HCT116 (cell line): ENCODE measurements at regions not wholly inside any gene's neighbourhood (a gene's known extent, or its start where the extent isn't known, plus 50 kb on each side); places are given as distances from the start of the nearest gene placed in this dataset.

Experiments used
- ATAC-seq: fragments of 200-7000 bp; cut with Tn5 transposase; 2 replicates; pipeline ENCODE4 v1.9.1; 2020; ENCODE audit warnings: mild to moderate bottlenecking, moderate library complexity
- BruUV-seq: library from RNA; stranded (reverse); fragments of 400-500 nt; replicated peaks from 2 replicates; lab custom pipeline; 2021; lab: Mats Ljungman, UMichigan
- CTCF ChIA-PET: fragments of 300-600 bp; sonication (Branson Sonifier 250); formaldehyde crosslinking; loops from one replicate; lab custom pipeline; 2021; ENCODE audit warnings: antibody characterized with exemption; lab: Charles Lee
- POLR2A ChIA-PET: fragments of 300-600, 350-600 bp; sonication (Branson Sonifier 250); formaldehyde crosslinking; loops from one replicate; lab custom pipeline; 2021; ENCODE audit warnings: antibody characterized with exemption; lab: Charles Lee
- RAD21 ChIA-PET, 2 experiments: fragments of 300-600 bp; sonication (Branson Sonifier 250); formaldehyde crosslinking; loops; one replicate each; lab custom pipeline; 2023; ENCODE audit warnings: low total read pairs in 2 of 2; ENCODE audit not compliant: uncharacterized antibody in 2 of 2, unreplicated experiment in 2 of 2, low non-redundant PET in 1 of 2; lab: Charles Lee
- DNase-seq: peaks from one replicate; pipeline ENCODE4 v3.0.0-alpha.2; 2010; ENCODE audit warnings: low read depth, low spot score
- H2AFZ ChIP-seq: fragments of 200-600 bp; shearing (Covaris generic), sonication (generic); 2 replicates; pipeline ENCODE4 v1.6.1; 2017; ENCODE audit warnings: low read depth, mixed run types, mixed read lengths, antibody characterized with exemption, low read length; ENCODE audit not compliant: poor library complexity, severe bottlenecking
- H3K27ac ChIP-seq: 2 replicates; pipeline ENCODE4 v1.5.1; 2012; ENCODE audit warnings: low read depth, low read length
- H3K27me3 ChIP-seq: fragments of 200-600 bp; sonication (generic); 2 replicates; pipeline ENCODE4 v1.6.1; 2016; ENCODE audit warnings: mixed run types, low read length, mixed read lengths; ENCODE audit not compliant: insufficient read depth
- H3K36me3 ChIP-seq, 2 experiments: fragments of 200-500 bp in 1 of 2; fragments of 200-600 bp in 1 of 2; sonication (Bioruptor generic) in 1 of 2; sonication (generic) in 1 of 2; 2 replicates each; pipeline versions ENCODE4 v1.5.1 to v1.6.1; 2014 to 2016; ENCODE audit warnings: low read length in 2 of 2, inconsistent platforms in 1 of 2, mixed read lengths in 1 of 2, mixed run types in 1 of 2; ENCODE audit not compliant: insufficient read depth in 2 of 2, control insufficient read depth in 1 of 2
- H3K4me1 ChIP-seq, 2 experiments: fragments of 200-600 bp in 1 of 2; sonication (generic) in 1 of 2; 2 replicates each; pipeline versions ENCODE4 v1.5.1 to v1.6.1; 2012 to 2017; ENCODE audit warnings: low read length in 2 of 2, inconsistent platforms in 1 of 2, mild to moderate bottlenecking in 1 of 2, mixed read lengths in 1 of 2, mixed run types in 1 of 2, moderate library complexity in 1 of 2; ENCODE audit not compliant: insufficient read depth in 2 of 2, control insufficient read depth in 1 of 2
- H3K4me2 ChIP-seq: fragments of 200-600 bp; sonication (generic); 2 replicates; pipeline ENCODE4 v1.6.1; 2017; ENCODE audit warnings: mixed run types, low read length, mixed read lengths
- H3K4me3 ChIP-seq, 2 experiments: fragments of 200-600 bp in 1 of 2; sonication (generic) in 1 of 2; replicated peaks in 1 of 2; 2 replicates each; pipeline ENCODE4 v1.5.1; 2011 to 2016; ENCODE audit warnings: low read length in 2 of 2, control low read depth in 1 of 2, low read depth in 1 of 2, mild to moderate bottlenecking in 1 of 2, mixed read lengths in 1 of 2, mixed run types in 1 of 2
- H3K79me2 ChIP-seq: fragments of 200-600 bp; sonication (generic); 2 replicates; pipeline ENCODE4 v1.6.1; 2017; ENCODE audit warnings: mild to moderate bottlenecking, mixed run types, low read length, moderate library complexity, mixed read lengths; ENCODE audit not compliant: insufficient read depth
- H3K9ac ChIP-seq: fragments of 200-600 bp; sonication (generic); 2 replicates; pipeline ENCODE4 v1.6.1; 2016; ENCODE audit warnings: low read length, mixed read lengths
- H3K9me2 ChIP-seq: fragments of 200-600 bp; sonication (generic), shearing (Covaris generic); 2 replicates; pipeline ENCODE4 v1.6.1; 2017; ENCODE audit warnings: mixed run types, mild to moderate bottlenecking, moderate library complexity; ENCODE audit not compliant: insufficient read depth
- H3K9me3 ChIP-seq, 2 experiments: fragments of 200-500 bp in 1 of 2; fragments of 200-600 bp in 1 of 2; sonication (Bioruptor generic) in 1 of 2; sonication (generic) in 1 of 2; 2 replicates each; pipeline ENCODE4 v1.6.1; 2014 to 2017; ENCODE audit warnings: low read length in 2 of 2, mixed read lengths in 2 of 2, inconsistent platforms in 1 of 2, low read depth in 1 of 2, mild to moderate bottlenecking in 1 of 2, mixed run types in 1 of 2, moderate library complexity in 1 of 2; ENCODE audit not compliant: control insufficient read depth in 1 of 2, insufficient read depth in 1 of 2
- H4K20me1 ChIP-seq: fragments of 200-600 bp; sonication (generic), shearing (Covaris generic); 2 replicates; pipeline ENCODE4 v1.6.1; 2017; ENCODE audit warnings: mixed run types, mild to moderate bottlenecking, moderate library complexity; ENCODE audit not compliant: insufficient read depth
- ATF3 ChIP-seq: IDR thresholded peaks from 2 replicates; pipeline ENCODE4 v1.6.1; 2012
- CBX3 ChIP-seq: IDR thresholded peaks from 2 replicates; pipeline ENCODE4 v1.6.1; 2012; ENCODE audit warnings: low read depth
- CEBPB ChIP-seq: IDR thresholded peaks from 2 replicates; pipeline ENCODE4 v1.6.1; 2012; ENCODE audit warnings: low read depth
- ELF1 ChIP-seq: IDR thresholded peaks from 2 replicates; pipeline ENCODE4 v1.6.1; 2012; ENCODE audit warnings: low read depth, borderline replicate concordance
- EZH2 ChIP-seq: fragments of 200-600 bp; sonication (generic); IDR thresholded peaks from 2 replicates; pipeline ENCODE4 v1.6.1; 2017; ENCODE audit warnings: antibody characterized with exemption, mixed run types
- FOSL1 ChIP-seq: IDR thresholded peaks from 2 replicates; pipeline ENCODE4 v1.6.1; 2012; ENCODE audit warnings: low read depth
- JUND ChIP-seq: IDR thresholded peaks from 2 replicates; pipeline ENCODE4 v1.6.1; 2012
- MAX ChIP-seq: IDR thresholded peaks from 2 replicates; pipeline ENCODE4 v1.6.1; 2012
- POLR2A ChIP-seq: IDR thresholded peaks from 2 replicates; pipeline ENCODE4 v1.7.0; 2011; ENCODE audit warnings: borderline replicate concordance; ENCODE audit not compliant: insufficient read depth, insufficient read length; ENCODE audit errors: extremely low read depth
- POLR2AphosphoS5 ChIP-seq: IDR thresholded peaks from 2 replicates; pipeline ENCODE4 v1.6.1; 2011; ENCODE audit warnings: mild to moderate bottlenecking, low read depth, low read length, moderate library complexity
- RAD21 ChIP-seq: IDR thresholded peaks from 2 replicates; pipeline ENCODE4 v1.6.1; 2012; ENCODE audit warnings: low read depth, mild to moderate bottlenecking
- SIN3A ChIP-seq: IDR thresholded peaks from 2 replicates; pipeline ENCODE4 v1.6.1; 2012; ENCODE audit warnings: low read depth
- SP1 ChIP-seq: IDR thresholded peaks from 2 replicates; pipeline ENCODE4 v1.6.1; 2012; ENCODE audit warnings: low read depth
- SRF ChIP-seq: IDR thresholded peaks from 2 replicates; pipeline ENCODE4 v1.6.1; 2012; ENCODE audit warnings: low read depth
- YY1 ChIP-seq: IDR thresholded peaks from 2 replicates; pipeline ENCODE4 v1.6.1; 2011; ENCODE audit warnings: low read length, low read depth, moderate library complexity, mild to moderate bottlenecking; ENCODE audit not compliant: insufficient replicate concordance; ENCODE audit errors: extremely low read depth
- ZBTB33 ChIP-seq: IDR thresholded peaks from 2 replicates; pipeline ENCODE4 v1.6.1; 2011; ENCODE audit warnings: mild to moderate bottlenecking, low read length, moderate library complexity; ENCODE audit not compliant: insufficient replicate concordance; ENCODE audit errors: extremely low read depth
- ZFX ChIP-seq: fragments of 450-650 bp; IDR thresholded peaks from 2 replicates; pipeline ENCODE4 v1.6.1; 2017
- ZNF274 ChIP-seq: fragments of 200-500 bp; sonication (Bioruptor generic); IDR thresholded peaks from 2 replicates; pipeline ENCODE4 v1.6.1; 2014; ENCODE audit warnings: mild to moderate bottlenecking, low read depth, low read length, inconsistent platforms
- intact Hi-C: fragments of 100-400 bp; cut with micrococcal nuclease; formaldehyde crosslinking; loops from 2 replicates; pipeline ENCODE4 v1.10.0; 2022
- TF ChIP-seq, protein P1 (sequence below): IDR thresholded peaks from 2 replicates; pipeline ENCODE4 v1.6.1; 2012; ENCODE audit warnings: low read depth

- no peak for ATAC-seq
- no peak overlapping the region for H3K4me2 ChIP-seq
- no peaks in the 10 kb centered on the region for H3K36me3 ChIP-seq
- BruUV-seq: no TSS peak
- no peak overlapping the region for H3K4me3 ChIP-seq
- no peak overlapping the region for H2AFZ ChIP-seq
- no peaks in the 10 kb centered on the region for H4K20me1 ChIP-seq
- H3K4me1 ChIP-seq: no peaks in the 10 kb centered on the region
- H3K79me2 ChIP-seq: no peaks in the 10 kb centered on the region
- ChIA-PET CTCF (no interaction called here), RAD21 (no interaction called here), POLR2A (no interaction called here)
- DNase-seq: no peak
- no peak for TF ChIP-seq ZBTB33
- TF ChIP-seq, protein P1, sequence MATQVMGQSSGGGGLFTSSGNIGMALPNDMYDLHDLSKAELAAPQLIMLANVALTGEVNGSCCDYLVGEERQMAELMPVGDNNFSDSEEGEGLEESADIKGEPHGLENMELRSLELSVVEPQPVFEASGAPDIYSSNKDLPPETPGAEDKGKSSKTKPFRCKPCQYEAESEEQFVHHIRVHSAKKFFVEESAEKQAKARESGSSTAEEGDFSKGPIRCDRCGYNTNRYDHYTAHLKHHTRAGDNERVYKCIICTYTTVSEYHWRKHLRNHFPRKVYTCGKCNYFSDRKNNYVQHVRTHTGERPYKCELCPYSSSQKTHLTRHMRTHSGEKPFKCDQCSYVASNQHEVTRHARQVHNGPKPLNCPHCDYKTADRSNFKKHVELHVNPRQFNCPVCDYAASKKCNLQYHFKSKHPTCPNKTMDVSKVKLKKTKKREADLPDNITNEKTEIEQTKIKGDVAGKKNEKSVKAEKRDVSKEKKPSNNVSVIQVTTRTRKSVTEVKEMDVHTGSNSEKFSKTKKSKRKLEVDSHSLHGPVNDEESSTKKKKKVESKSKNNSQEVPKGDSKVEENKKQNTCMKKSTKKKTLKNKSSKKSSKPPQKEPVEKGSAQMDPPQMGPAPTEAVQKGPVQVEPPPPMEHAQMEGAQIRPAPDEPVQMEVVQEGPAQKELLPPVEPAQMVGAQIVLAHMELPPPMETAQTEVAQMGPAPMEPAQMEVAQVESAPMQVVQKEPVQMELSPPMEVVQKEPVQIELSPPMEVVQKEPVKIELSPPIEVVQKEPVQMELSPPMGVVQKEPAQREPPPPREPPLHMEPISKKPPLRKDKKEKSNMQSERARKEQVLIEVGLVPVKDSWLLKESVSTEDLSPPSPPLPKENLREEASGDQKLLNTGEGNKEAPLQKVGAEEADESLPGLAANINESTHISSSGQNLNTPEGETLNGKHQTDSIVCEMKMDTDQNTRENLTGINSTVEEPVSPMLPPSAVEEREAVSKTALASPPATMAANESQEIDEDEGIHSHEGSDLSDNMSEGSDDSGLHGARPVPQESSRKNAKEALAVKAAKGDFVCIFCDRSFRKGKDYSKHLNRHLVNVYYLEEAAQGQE: no peak
- no peak for TF ChIP-seq FOSL1
- TF ChIP-seq MAX: no peak
- no peak for TF ChIP-seq CBX3
- no peak for TF ChIP-seq JUND
- TF ChIP-seq SIN3A: no peak
- no peak for TF ChIP-seq YY1
- TF ChIP-seq EZH2: no peak
- TF ChIP-seq CEBPB: no peak
- TF ChIP-seq SP1: no peak
- no peak for TF ChIP-seq SRF
- TF ChIP-seq POLR2A: no peak
- no peak for TF ChIP-seq RAD21
- TF ChIP-seq ZFX: no peak
- no peak for TF ChIP-seq POLR2AphosphoS5
- TF ChIP-seq ZNF274: no peak
- TF ChIP-seq ELF1: no peak
- TF ChIP-seq ATF3: no peak
- H3K9me3 ChIP-seq: no peaks in the 10 kb centered on the region
- intact Hi-C loops: no loop called here
- H3K9ac ChIP-seq: no peak overlapping the region
- no peaks in the 10 kb centered on the region for H3K27me3 ChIP-seq
- H3K27ac ChIP-seq: no peak overlapping the region
- no peaks in the 10 kb centered on the region for H3K9me2 ChIP-seq
These were observed 223.6 kb upstream of the SETMAR start for GRCh38 chr3:4079339-4080195.
